H1 (cell line): ENCODE measurements at regions not wholly inside any gene's neighbourhood (a gene's known extent, or its start where the extent isn't known, plus 50 kb on each side); places are given as distances from the start of the nearest gene placed in this dataset.

Experiments used
- CTCF ChIA-PET: fragments of 300-600 bp; sonication (Branson Sonifier 250); formaldehyde crosslinking; loops from one replicate; lab custom pipeline; 2021; ENCODE audit not compliant: partially characterized antibody; lab: Charles Lee
- POLR2A ChIA-PET: fragments of 300-600 bp; sonication (Branson Sonifier 250); formaldehyde crosslinking; loops from one replicate; lab custom pipeline; 2021; ENCODE audit warnings: inconsistent platforms; ENCODE audit not compliant: partially characterized antibody; lab: Charles Lee
- DNase-seq, 2 experiments: peaks; one replicate each; pipeline versions ENCODE4 v3.0.0 to v3.0.0-alpha.2; 2010 to 2022; ENCODE audit warnings: low spot score in 2 of 2, low read depth in 1 of 2, mixed read lengths in 1 of 2
- FAIRE-seq: peaks from 2 replicates; lab custom pipeline; 2011; peaks lifted over from hg19 to GRCh38; lab: Jason Lieb, UNC
- H2AFZ ChIP-seq: 2 replicates; pipeline ENCODE4 v1.8.1; 2012; ENCODE audit warnings: low read length, inconsistent platforms
- H2AK5ac ChIP-seq: 2 replicates; pipeline ENCODE4 v1.6.1; 2013; ENCODE audit warnings: low read depth, low read length
- H2BK120ac ChIP-seq: replicated peaks from 2 replicates; pipeline ENCODE3; 2013; ENCODE audit warnings: low read depth, low read length, inconsistent platforms
- H2BK12ac ChIP-seq: 2 replicates; pipeline ENCODE4 v1.6.1; 2013; ENCODE audit warnings: low read depth, low read length
- H2BK15ac ChIP-seq: 2 replicates; pipeline ENCODE4 v1.6.1; 2013; ENCODE audit warnings: low read length
- H2BK20ac ChIP-seq: 2 replicates; pipeline ENCODE4 v1.6.1; 2013; ENCODE audit warnings: low read length
- H2BK5ac ChIP-seq: 2 replicates; pipeline ENCODE4 v1.6.1; 2013; ENCODE audit warnings: low read depth, low read length
- H3K14ac ChIP-seq: 2 replicates; pipeline ENCODE4 v1.6.1; 2013; ENCODE audit warnings: inconsistent platforms; ENCODE audit not compliant: insufficient read length
- H3K18ac ChIP-seq: 2 replicates; pipeline ENCODE4 v1.6.1; 2013; ENCODE audit warnings: low read length; ENCODE audit errors: extremely low read depth
- H3K23ac ChIP-seq: 2 replicates; pipeline ENCODE4 v1.6.1; 2013; ENCODE audit warnings: inconsistent platforms; ENCODE audit not compliant: insufficient read length
- H3K23me2 ChIP-seq: 2 replicates; pipeline ENCODE4 v1.6.1; 2013; ENCODE audit warnings: low read depth, low read length
- H3K27ac ChIP-seq: 2 replicates; pipeline ENCODE4 v1.6.1; 2011; ENCODE audit warnings: low read depth, low read length, inconsistent platforms
- H3K27me3 ChIP-seq, 4 experiments: replicated peaks in 1 of 4; 1 replicate in 1 of 4; 2 replicates in 3 of 4; pipeline versions ENCODE4 v1.6.1 to v1.8.1; 2011 to 2013; ENCODE audit warnings: low read length in 3 of 4, mild to moderate bottlenecking in 3 of 4, inconsistent platforms in 2 of 4, mixed read lengths in 2 of 4, moderate library complexity in 1 of 4; ENCODE audit not compliant: control insufficient read depth in 3 of 4, insufficient read depth in 3 of 4; ENCODE audit errors: extremely low read depth in 1 of 4
- H3K36me3 ChIP-seq, 4 experiments: 2 replicates each; pipeline versions ENCODE4 v1.6.1 to v1.8.1; 2011 to 2013; ENCODE audit warnings: mild to moderate bottlenecking in 4 of 4, low read length in 3 of 4, moderate library complexity in 2 of 4, control low read depth in 1 of 4, inconsistent platforms in 1 of 4; ENCODE audit not compliant: insufficient read depth in 4 of 4, control insufficient read depth in 2 of 4
- H3K4ac ChIP-seq: replicated peaks from 2 replicates; pipeline ENCODE3; 2013; ENCODE audit warnings: low read length, low read depth, mixed read lengths, inconsistent platforms; ENCODE audit not compliant: insufficient read length
- H3K4me1 ChIP-seq, 4 experiments: replicated peaks in 1 of 4; 1 replicate in 1 of 4; 2 replicates in 3 of 4; pipeline versions ENCODE4 v1.6.1 to v1.8.1; 2011 to 2013; ENCODE audit warnings: low read length in 3 of 4, inconsistent platforms in 2 of 4, mixed read lengths in 1 of 4; ENCODE audit not compliant: insufficient read depth in 4 of 4, control insufficient read depth in 3 of 4
- H3K4me2 ChIP-seq, 2 experiments: 2 replicates each; pipeline versions ENCODE4 v1.6.1 to v1.8.1; 2011 to 2013; ENCODE audit warnings: low read depth in 2 of 2, low read length in 2 of 2, control low read depth in 1 of 2, inconsistent platforms in 1 of 2, mild to moderate bottlenecking in 1 of 2; ENCODE audit not compliant: insufficient read depth in 1 of 2
- H3K4me3 ChIP-seq, 4 experiments: fragments of 200-600, 300-600 bp in 1 of 4; sonication (generic), shearing (Covaris generic), sonication (Bioruptor Twin) in 1 of 4; 2 replicates each; pipeline versions ENCODE4 v1.5.1 to v1.8.1; 2011 to 2016; ENCODE audit warnings: low read length in 4 of 4, low read depth in 3 of 4, control low read depth in 2 of 4, inconsistent platforms in 2 of 4, mild to moderate bottlenecking in 2 of 4, mixed read lengths in 1 of 4, moderate library complexity in 1 of 4; ENCODE audit not compliant: insufficient read depth in 2 of 4; ENCODE audit errors: extremely low read depth in 1 of 4
- H3K56ac ChIP-seq: replicated peaks from 2 replicates; pipeline ENCODE3; 2013; ENCODE audit warnings: low read depth, mild to moderate bottlenecking, mixed read lengths, low read length, inconsistent platforms; ENCODE audit not compliant: insufficient read length
- H3K79me1 ChIP-seq: 2 replicates; pipeline ENCODE4 v1.6.1; 2013; ENCODE audit warnings: low read depth, low read length, control low read depth
- H3K79me2 ChIP-seq, 2 experiments: 2 replicates each; pipeline versions ENCODE4 v1.6.1 to v1.8.1; 2012 to 2013; ENCODE audit warnings: low read length in 2 of 2, mild to moderate bottlenecking in 2 of 2, inconsistent platforms in 1 of 2; ENCODE audit not compliant: insufficient read depth in 2 of 2, control insufficient read depth in 1 of 2
- H3K9ac ChIP-seq, 4 experiments: replicated peaks in 1 of 4; 1 replicate in 1 of 4; 2 replicates in 3 of 4; pipeline versions ENCODE4 v1.6.1 to v1.8.1; 2011 to 2013; ENCODE audit warnings: low read depth in 3 of 4, low read length in 3 of 4, control low read depth in 2 of 4, mild to moderate bottlenecking in 2 of 4, moderate library complexity in 2 of 4, inconsistent platforms in 1 of 4; ENCODE audit errors: extremely low read depth in 1 of 4
- H3K9me3 ChIP-seq, 2 experiments: 2 replicates each; pipeline versions ENCODE4 v1.6.1 to v1.8.1; 2012 to 2013; ENCODE audit warnings: mild to moderate bottlenecking in 2 of 2, moderate library complexity in 2 of 2, control low read depth in 1 of 2, inconsistent platforms in 1 of 2, low read depth in 1 of 2, low read length in 1 of 2, mixed read lengths in 1 of 2; ENCODE audit not compliant: insufficient read depth in 2 of 2
- H4K20me1 ChIP-seq, 2 experiments: replicated peaks in 1 of 2; 2 replicates each; pipeline versions ENCODE3 to v1.8.1; 2011 to 2013; ENCODE audit warnings: inconsistent platforms in 2 of 2, low read length in 2 of 2, mild to moderate bottlenecking in 1 of 2; ENCODE audit not compliant: insufficient read depth in 2 of 2, control insufficient read depth in 1 of 2
- H4K5ac ChIP-seq: 2 replicates; pipeline ENCODE4 v1.6.1; 2013; ENCODE audit warnings: low read length, low read depth, mixed read lengths, inconsistent platforms; ENCODE audit not compliant: insufficient read length
- H4K8ac ChIP-seq: 2 replicates; pipeline ENCODE4 v1.8.0; 2013; ENCODE audit warnings: mild to moderate bottlenecking, moderate library complexity, low read length, inconsistent platforms; ENCODE audit not compliant: insufficient read depth; ENCODE audit errors: extremely low read depth
- H4K91ac ChIP-seq: replicated peaks from 2 replicates; pipeline ENCODE3; 2013; ENCODE audit warnings: low read length, mixed read lengths, inconsistent platforms; ENCODE audit not compliant: insufficient read length
- CHD1 ChIP-seq: IDR thresholded peaks from 2 replicates; pipeline ENCODE4 v1.6.1; 2012; ENCODE audit warnings: low read depth, low read length, improper control_type of control experiment
- CHD2 ChIP-seq: IDR thresholded peaks from 2 replicates; pipeline ENCODE4 v1.6.1; 2012; ENCODE audit warnings: low read length, improper control_type of control experiment
- CTBP2 ChIP-seq: IDR thresholded peaks from 2 replicates; pipeline ENCODE4 v1.7.0; 2011; ENCODE audit warnings: borderline replicate concordance, mild to moderate bottlenecking, moderate library complexity, mixed read lengths, low read length; ENCODE audit not compliant: insufficient read depth, insufficient read length
- FOSL1 ChIP-seq: IDR thresholded peaks from 2 replicates; pipeline ENCODE4 v1.6.1; 2011; ENCODE audit warnings: mild to moderate bottlenecking, low read depth, low read length, moderate library complexity; ENCODE audit not compliant: insufficient read depth
- GTF2F1 ChIP-seq: IDR thresholded peaks from 2 replicates; pipeline ENCODE4 v1.6.1; 2012; ENCODE audit warnings: low read depth, low read length, improper control_type of control experiment, borderline replicate concordance
- NRF1 ChIP-seq: IDR thresholded peaks from 2 replicates; pipeline ENCODE4 v1.6.1; 2011; ENCODE audit warnings: mild to moderate bottlenecking, low read depth, low read length, improper control_type of control experiment
- PHF8 ChIP-seq: fragments of 200-600 bp; sonication (generic); conservative IDR thresholded peaks from 2 replicates; pipeline ENCODE4 v1.7.1; 2012; ENCODE audit warnings: low read depth, mild to moderate bottlenecking, inconsistent platforms, low read length, moderate library complexity
- POLR2AphosphoS5 ChIP-seq: IDR thresholded peaks from 2 replicates; pipeline ENCODE4 v1.6.1; 2011; ENCODE audit warnings: low read depth, low read length
- RFX5 ChIP-seq: IDR thresholded peaks from 2 replicates; pipeline ENCODE4 v1.6.1; 2011; ENCODE audit warnings: low read depth, low read length, improper control_type of control experiment, borderline replicate concordance
- RXRA ChIP-seq: IDR thresholded peaks from 2 replicates; pipeline ENCODE4 v1.6.1; 2011; ENCODE audit warnings: low read depth, mild to moderate bottlenecking, low read length, moderate library complexity; ENCODE audit not compliant: insufficient read depth
- SAP30 ChIP-seq: fragments of 300-600 bp; sonication (generic); IDR thresholded peaks from 2 replicates; pipeline ENCODE4 v1.7.1; 2012; ENCODE audit warnings: low read length, moderate library complexity, mild to moderate bottlenecking, inconsistent platforms; ENCODE audit not compliant: insufficient read depth, insufficient replicate concordance
- SIRT6 ChIP-seq: IDR thresholded peaks from one replicate; pipeline ENCODE4 v1.7.1; 2012; ENCODE audit warnings: low read length, inconsistent platforms
- SP2 ChIP-seq: IDR thresholded peaks from 2 replicates; pipeline ENCODE4 v1.6.1; 2012; ENCODE audit warnings: mild to moderate bottlenecking, low read length, inconsistent platforms
- TBP ChIP-seq: IDR thresholded peaks from 2 replicates; pipeline ENCODE4 v1.6.1; 2011; ENCODE audit warnings: low read depth, low read length, improper control_type of control experiment
- TCF12 ChIP-seq: IDR thresholded peaks from 2 replicates; pipeline ENCODE4 v1.6.1; 2011; ENCODE audit warnings: low read depth, mild to moderate bottlenecking, low read length
- TF ChIP-seq, protein P1 (sequence below): IDR thresholded peaks from 2 replicates; pipeline ENCODE4 v1.6.1; 2012; ENCODE audit warnings: inconsistent platforms

DNA sequence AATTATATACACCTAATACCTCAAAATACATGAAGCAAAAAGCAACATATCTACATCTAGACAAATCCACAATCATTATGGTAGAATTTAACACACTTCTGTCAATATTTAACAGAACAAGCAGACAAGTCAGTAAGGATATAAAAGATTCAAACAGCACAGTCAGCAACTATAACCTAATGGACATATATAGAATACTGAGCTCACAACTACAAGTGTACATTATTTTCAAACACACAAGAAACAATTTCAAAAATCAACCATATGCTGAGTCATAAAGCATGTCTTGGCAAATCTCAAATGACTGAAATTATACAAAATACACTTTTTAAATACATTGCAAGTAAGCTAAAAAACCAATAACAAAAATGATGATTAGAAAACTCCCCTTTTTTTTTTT is 178.0 kb downstream of the TOMM20 start:
- no peak overlapping the region for H2BK5ac ChIP-seq
- no peaks in the 10 kb centered on the region; a peak in 2 of 7 replicates for H3K27me3 ChIP-seq
- CTCF ChIA-PET = no interaction called here
- no peak overlapping the region for H3K4me3 ChIP-seq
- H3K4ac ChIP-seq = no peak overlapping the region
- no peak overlapping the region for H3K9ac ChIP-seq
- H3K14ac ChIP-seq = no peak overlapping the region
- no peak overlapping the region for H4K91ac ChIP-seq
- no peak for DNase-seq
- H3K27ac ChIP-seq = no peak overlapping the region
- H3K56ac ChIP-seq = no peak overlapping the region
- no peaks in the 10 kb centered on the region for H3K23me2 ChIP-seq
- no peak overlapping the region for H4K5ac ChIP-seq
- FAIRE-seq = no peak
- no peak overlapping the region for H2BK120ac ChIP-seq
- peaks cover 0 to 6% (median 4%) of the 10 kb centered on the region in 4 experiments; a peak in 5 of 7 replicates for H3K4me1 ChIP-seq
- no peak overlapping the region for H2AFZ ChIP-seq
- H2BK15ac ChIP-seq = no peak overlapping the region
- no peaks in the 10 kb centered on the region for H3K79me1 ChIP-seq
- no peaks in the 10 kb centered on the region for H3K79me2 ChIP-seq
- H4K20me1 ChIP-seq = no peaks in the 10 kb centered on the region
- no peak overlapping the region for H2BK20ac ChIP-seq
- no peak overlapping the region for H3K23ac ChIP-seq
- no peak overlapping the region for H4K8ac ChIP-seq
- H3K4me2 ChIP-seq = no peak overlapping the region
- H2BK12ac ChIP-seq = no peak overlapping the region
- no peaks in the 10 kb centered on the region for H3K36me3 ChIP-seq
- peaks cover 3 to 5% of the 10 kb centered on the region in 2 experiments; a peak in 1 of 4 replicates for H3K9me3 ChIP-seq
- no peak overlapping the region for H3K18ac ChIP-seq
- no peak overlapping the region for H2AK5ac ChIP-seq
- POLR2A ChIA-PET = interaction anchor here (1.3 kb wide), 1 partner anchor 14 kb away, joined by 3 read pairs; no protein-coding TSS in a partner anchor
- TF ChIP-seq SIRT6 = no peak
- TF ChIP-seq PHF8 = no peak
- TF ChIP-seq TBP = no peak
- no peak for TF ChIP-seq NRF1
- TF ChIP-seq POLR2AphosphoS5 = no peak
- TF ChIP-seq SAP30 = no peak
- TF ChIP-seq FOSL1 = no peak
- no peak for TF ChIP-seq CHD1
- no peak for TF ChIP-seq GTF2F1
- no peak for TF ChIP-seq RFX5
- TF ChIP-seq, protein P1, sequence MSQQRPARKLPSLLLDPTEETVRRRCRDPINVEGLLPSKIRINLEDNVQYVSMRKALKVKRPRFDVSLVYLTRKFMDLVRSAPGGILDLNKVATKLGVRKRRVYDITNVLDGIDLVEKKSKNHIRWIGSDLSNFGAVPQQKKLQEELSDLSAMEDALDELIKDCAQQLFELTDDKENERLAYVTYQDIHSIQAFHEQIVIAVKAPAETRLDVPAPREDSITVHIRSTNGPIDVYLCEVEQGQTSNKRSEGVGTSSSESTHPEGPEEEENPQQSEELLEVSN = no peak
- no peak for TF ChIP-seq CHD2
- TF ChIP-seq CTBP2 = no peak
- TF ChIP-seq RXRA = no peak
- TF ChIP-seq SP2 = no peak
- no peak for TF ChIP-seq TCF12
